ENCODE measurements at regions not wholly inside any gene's neighbourhood (a gene's known extent, or its start where the extent isn't known, plus 50 kb on each side); places are given as distances from the start of the nearest gene placed in this dataset.

- no peaks in the 10 kb centered on the region for H4K20me1 ChIP-seq (ENCODE audit: insufficient read depth, low read length)
- FAIRE-seq = no peak
- H3K27ac ChIP-seq (ENCODE audit: low read depth, low read length) = no peak overlapping the region
- Mint-ChIP-seq H3K27ac (ENCODE audit: unreplicated experiment) (no peak overlapping the region), H3K9me3 (ENCODE audit: unreplicated experiment) (peaks cover 6% of the 10 kb centered on the region), H3K4me3 (ENCODE audit: unreplicated experiment) (no peak overlapping the region), H3K36me3 (ENCODE audit: low read depth, unreplicated experiment) (no peaks in the 10 kb centered on the region), H3K4me1 (ENCODE audit: low read depth, unreplicated experiment) (peaks cover 25% of the 10 kb centered on the region), H3K27me3 (ENCODE audit: low read depth, unreplicated experiment) (no peaks in the 10 kb centered on the region)
- H3K79me2 ChIP-seq (ENCODE audit: insufficient read depth, low read length) = no peaks in the 10 kb centered on the region
- H2AFZ ChIP-seq (ENCODE audit: low read depth, low read length) = no peak overlapping the region
- no peaks in the 10 kb centered on the region for H3K9me3 ChIP-seq (ENCODE audit: insufficient read depth, low read depth, low read length)
- H3K4me1 ChIP-seq (ENCODE audit: insufficient read depth, low read length) = no peaks in the 10 kb centered on the region
- no peak overlapping the region for H3K4me3 ChIP-seq (ENCODE audit: insufficient read depth, low read depth, low read length)
- no peak overlapping the region for H3K9ac ChIP-seq (ENCODE audit: low read length)
- no peaks in the 10 kb centered on the region for H3K36me3 ChIP-seq (ENCODE audit: insufficient read depth, low read length)
- no peaks in the 10 kb centered on the region for H3K27me3 ChIP-seq (ENCODE audit: insufficient read depth, low read length)
- no peak for DNase-seq (ENCODE audit: low read depth)
- no peak overlapping the region for H3K4me2 ChIP-seq (ENCODE audit: low read length)
- TF ChIP-seq EZH2 (IDR thresholded peaks at IDR 0.05; ENCODE audit: insufficient read depth, low read length) (no peak), CTCF (IDR thresholded peaks at IDR 0.05; ENCODE audit: insufficient read depth, low read depth, low read length) (no peak)
Measured at GRCh38 chrX:100081503-100081902, 328.6 kb downstream of the PCDH19 start.

- Histone ChIP-seq H3K4me1 (ENCODE audit: insufficient read depth, low read length) (no peaks in the 10 kb centered on the region), H3K4me2 (ENCODE audit: low read length) (no peak overlapping the region), H3K4me3 (ENCODE audit: insufficient read depth, low read depth, low read length) (no peak overlapping the region), H3K9ac (ENCODE audit: low read length) (no peak overlapping the region), H3K9me3 (ENCODE audit: insufficient read depth, low read depth, low read length) (no peaks in the 10 kb centered on the region), H3K27ac (ENCODE audit: low read depth, low read length) (no peak overlapping the region), H3K36me3 (ENCODE audit: insufficient read depth, low read length) (no peaks in the 10 kb centered on the region), H2AFZ (ENCODE audit: low read depth, low read length) (no peak overlapping the region), H4K20me1 (ENCODE audit: insufficient read depth, low read length) (no peaks in the 10 kb centered on the region), H3K27me3 (ENCODE audit: insufficient read depth, low read length) (no peaks in the 10 kb centered on the region), H3K79me2 (ENCODE audit: insufficient read depth, low read length) (no peaks in the 10 kb centered on the region)
- Mint-ChIP-seq H3K4me1 (ENCODE audit: low read depth, unreplicated experiment) (peaks cover 5% of the 10 kb centered on the region), H3K4me3 (ENCODE audit: unreplicated experiment) (no peak overlapping the region), H3K27ac (ENCODE audit: unreplicated experiment) (no peak overlapping the region), H3K36me3 (ENCODE audit: low read depth, unreplicated experiment) (no peaks in the 10 kb centered on the region), H3K9me3 (ENCODE audit: unreplicated experiment) (peaks cover 5% of the 10 kb centered on the region), H3K27me3 (ENCODE audit: low read depth, unreplicated experiment) (no peaks in the 10 kb centered on the region)
- DNase-seq (ENCODE audit: low read depth) (no peak), FAIRE-seq (no peak)
- no peak for TF ChIP-seq CTCF (IDR thresholded peaks at IDR 0.05; ENCODE audit: insufficient read depth, low read depth, low read length)
- TF ChIP-seq EZH2 (IDR thresholded peaks at IDR 0.05; ENCODE audit: insufficient read depth, low read length) = no peak
Measured at GRCh38 chrX:100076031-100076430, 334.0 kb downstream of the PCDH19 start.

GRCh38 chrX:100072336-100072735 lies 337.7 kb downstream of the PCDH19 start:
- Histone ChIP-seq H3K79me2 (ENCODE audit: insufficient read depth, low read length) (no peaks in the 10 kb centered on the region), H3K4me2 (ENCODE audit: low read length) (no peak overlapping the region), H3K4me3 (ENCODE audit: insufficient read depth, low read depth, low read length) (no peak overlapping the region), H3K9ac (ENCODE audit: low read length) (no peak overlapping the region), H3K4me1 (ENCODE audit: insufficient read depth, low read length) (no peaks in the 10 kb centered on the region), H4K20me1 (ENCODE audit: insufficient read depth, low read length) (no peaks in the 10 kb centered on the region), H2AFZ (ENCODE audit: low read depth, low read length) (no peak overlapping the region), H3K9me3 (ENCODE audit: insufficient read depth, low read depth, low read length) (no peaks in the 10 kb centered on the region), H3K36me3 (ENCODE audit: insufficient read depth, low read length) (no peaks in the 10 kb centered on the region), H3K27me3 (ENCODE audit: insufficient read depth, low read length) (no peaks in the 10 kb centered on the region), H3K27ac (ENCODE audit: low read depth, low read length) (no peak overlapping the region)
- H3K27me3 Mint-ChIP-seq (ENCODE audit: low read depth, unreplicated experiment) = no peaks in the 10 kb centered on the region
- H3K4me3 Mint-ChIP-seq (ENCODE audit: unreplicated experiment) = no peak overlapping the region
- no peak overlapping the region for H3K27ac Mint-ChIP-seq (ENCODE audit: unreplicated experiment)
- no peaks in the 10 kb centered on the region for H3K9me3 Mint-ChIP-seq (ENCODE audit: unreplicated experiment)
- H3K36me3 Mint-ChIP-seq (ENCODE audit: low read depth, unreplicated experiment) = no peaks in the 10 kb centered on the region
- DNase-seq (ENCODE audit: low read depth) = no peak
- TF ChIP-seq CTCF (IDR thresholded peaks at IDR 0.05; ENCODE audit: insufficient read depth, low read depth, low read length) (no peak), EZH2 (IDR thresholded peaks at IDR 0.05; ENCODE audit: insufficient read depth, low read length) (no peak)
- H3K4me1 Mint-ChIP-seq (ENCODE audit: low read depth, unreplicated experiment) = no peaks in the 10 kb centered on the region
- FAIRE-seq = no peak

All from astrocyte (in vitro differentiated cells and primary cell).